HG03139 (cell line): ENCODE measurements at regions not wholly inside any gene's neighbourhood (a gene's known extent, or its start where the extent isn't known, plus 50 kb on each side); places are given as distances from the start of the nearest gene placed in this dataset.
"Not testable (repeated sequence)": the region's sequence is repeated elsewhere in the genome, so short reads cannot be mapped to it uniquely, and the experiment has no call there.

Experiments used
- ATAC-seq: cut with Tn5 transposase; IDR thresholded peaks from one replicate; pipeline ENCODE4 v1.9.1; 2021; ENCODE audit not compliant: unreplicated experiment

GRCh38 chr14:105979446-105979845, 453.1 kb downstream of the TMEM121 start:
- no peak for ATAC-seq

- ATAC-seq: no peak
Observed at GRCh38 chr14:105980224-105980623, 453.8 kb downstream of the TMEM121 start.

DNA sequence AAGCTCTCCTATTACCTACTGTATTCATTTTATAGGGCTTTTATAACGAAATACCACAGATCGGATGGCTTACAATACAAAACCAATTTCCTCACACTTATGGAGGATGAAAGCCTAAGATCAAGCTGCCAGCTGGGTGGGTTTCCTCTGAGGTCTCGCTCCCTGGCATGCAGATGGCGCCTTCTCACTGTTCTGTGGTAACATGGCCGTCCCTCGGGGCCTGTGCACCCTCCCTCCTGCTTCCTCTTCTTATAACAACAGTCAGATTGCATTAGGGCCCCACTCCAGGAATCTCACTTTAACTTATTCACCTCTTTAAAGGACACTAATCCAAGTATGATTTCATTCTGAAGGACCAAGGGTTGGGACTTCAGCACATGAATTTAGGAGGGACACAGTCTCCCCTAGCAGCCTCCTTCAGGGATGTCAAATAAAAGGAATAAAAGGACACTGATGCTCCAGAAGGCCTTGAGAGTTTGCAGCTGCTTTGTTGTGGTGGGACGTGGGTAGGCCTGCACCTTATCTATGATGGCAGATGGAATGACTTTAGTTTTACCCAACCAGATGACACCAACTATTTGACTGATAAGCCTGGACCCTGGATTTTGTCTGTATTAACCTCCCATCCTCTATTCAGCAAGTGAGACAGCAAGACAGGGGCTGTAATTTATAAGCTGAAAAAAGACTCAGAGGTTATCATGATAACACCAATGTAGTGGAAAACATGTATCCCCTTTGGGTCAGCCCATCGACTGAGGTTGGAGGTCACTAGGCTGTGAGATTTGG, 455.3 kb downstream of the TMEM121 start:
- ATAC-seq: not testable (repeated sequence)

- ATAC-seq: no peak
Observed at GRCh38 chr14:105982664-105983063, 456.3 kb downstream of the TMEM121 start.

GRCh38 chr14:105986894-105987284, 460.5 kb downstream of the TMEM121 start:
- ATAC-seq: no peak

- ATAC-seq: no peak
Observed at GRCh38 chr14:105987563-105987962, 461.2 kb downstream of the TMEM121 start.

DNA sequence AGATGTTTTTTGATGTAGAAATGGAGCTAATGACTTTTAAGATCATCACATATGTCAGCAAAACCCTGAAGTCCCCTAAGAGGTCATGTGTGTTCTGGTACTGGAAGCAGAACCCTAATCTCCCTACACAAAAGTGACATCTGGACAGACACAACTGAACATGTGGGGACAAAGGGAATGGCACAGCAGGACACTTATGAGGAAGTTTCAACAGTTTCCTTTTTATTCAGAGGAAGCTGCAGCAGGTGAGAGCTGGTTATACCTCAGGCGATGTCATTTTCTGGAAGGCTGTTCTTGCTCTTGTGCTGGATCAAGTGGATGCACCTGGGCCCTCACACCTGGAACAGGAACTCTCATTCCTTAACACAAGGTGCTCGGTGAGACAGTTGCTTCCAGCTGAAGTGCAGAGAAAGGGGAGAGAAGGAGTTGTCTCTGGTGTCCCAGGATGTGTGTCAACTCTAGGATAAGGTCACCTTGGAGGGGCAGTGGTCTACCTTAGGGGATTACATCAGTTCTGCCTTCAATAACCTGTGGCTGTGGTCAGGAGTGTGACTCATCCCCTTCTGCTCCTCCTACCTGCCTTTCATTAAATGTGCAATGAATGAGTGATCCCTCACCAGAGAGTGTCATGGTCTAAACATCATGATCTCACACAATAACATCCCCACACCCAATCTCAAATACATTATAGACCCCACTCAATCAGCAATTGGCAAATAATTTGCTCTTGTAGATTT, 463.4 kb downstream of the TMEM121 start:
- no peak for ATAC-seq

- ATAC-seq: not testable (repeated sequence)
Observed at GRCh38 chr14:105991677-105992076, 465.3 kb downstream of the TMEM121 start.

DNA sequence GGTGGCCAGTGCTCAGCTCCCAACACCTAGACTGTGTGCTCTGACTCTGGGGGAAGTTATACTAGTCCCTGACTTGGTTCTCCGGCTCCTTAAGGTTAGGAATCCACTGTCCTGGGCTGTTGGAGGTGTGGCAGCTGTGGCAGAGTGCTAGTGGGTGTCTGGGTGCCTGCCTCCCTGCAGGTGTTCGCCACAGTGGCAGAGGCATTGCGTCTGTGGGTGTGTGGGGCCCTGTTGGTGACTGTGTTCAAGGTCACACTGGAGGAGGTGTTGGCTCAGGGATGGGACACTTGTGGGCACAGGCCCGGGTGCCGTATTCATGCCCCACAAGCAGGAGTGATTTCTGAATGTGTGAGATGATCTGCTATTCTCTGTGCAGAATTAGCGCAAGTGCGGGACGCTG, 467.4 kb downstream of the TMEM121 start:
- ATAC-seq: no peak

GRCh38 chr14:105995011-105995710, 468.8 kb downstream of the TMEM121 start:
- ATAC-seq: not testable (repeated sequence)

- not testable (repeated sequence) for ATAC-seq
Observed at GRCh38 chr14:105998597-105998996, 472.2 kb downstream of the TMEM121 start.

DNA sequence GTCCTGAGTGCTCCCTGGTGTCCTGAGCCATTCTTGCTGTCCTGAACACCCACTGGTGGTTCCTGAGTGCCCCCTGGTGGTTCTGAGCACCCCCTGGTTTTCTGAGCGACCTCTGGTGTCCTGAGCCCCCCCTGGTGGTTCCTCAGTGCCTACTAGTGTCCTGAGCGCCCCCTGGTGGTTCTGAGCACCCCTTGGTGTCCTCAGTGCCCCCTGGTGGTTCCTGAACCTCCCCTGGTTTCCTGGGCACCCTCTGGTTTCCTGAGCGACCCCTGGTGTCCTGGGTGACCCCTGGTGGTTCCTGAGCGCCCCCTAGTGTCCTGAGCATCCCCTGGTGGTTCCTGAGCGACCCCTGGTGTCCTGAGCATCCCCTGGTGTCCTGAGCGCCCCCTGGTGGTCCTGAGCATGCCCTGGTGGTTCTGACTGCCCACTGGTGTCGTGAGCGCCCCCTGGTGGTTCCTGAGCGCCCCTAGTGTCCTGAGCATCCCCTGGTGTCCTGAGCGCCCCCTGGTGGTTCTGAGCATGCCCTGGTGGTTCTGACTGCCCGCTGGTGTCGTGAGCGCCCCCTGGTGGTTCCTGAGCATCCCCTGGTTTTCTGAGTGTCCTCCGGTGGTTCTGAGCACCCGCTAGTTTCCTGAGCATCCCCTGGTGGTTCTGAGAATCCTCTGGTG, 473.1 kb downstream of the TMEM121 start:
- ATAC-seq: no peak

DNA sequence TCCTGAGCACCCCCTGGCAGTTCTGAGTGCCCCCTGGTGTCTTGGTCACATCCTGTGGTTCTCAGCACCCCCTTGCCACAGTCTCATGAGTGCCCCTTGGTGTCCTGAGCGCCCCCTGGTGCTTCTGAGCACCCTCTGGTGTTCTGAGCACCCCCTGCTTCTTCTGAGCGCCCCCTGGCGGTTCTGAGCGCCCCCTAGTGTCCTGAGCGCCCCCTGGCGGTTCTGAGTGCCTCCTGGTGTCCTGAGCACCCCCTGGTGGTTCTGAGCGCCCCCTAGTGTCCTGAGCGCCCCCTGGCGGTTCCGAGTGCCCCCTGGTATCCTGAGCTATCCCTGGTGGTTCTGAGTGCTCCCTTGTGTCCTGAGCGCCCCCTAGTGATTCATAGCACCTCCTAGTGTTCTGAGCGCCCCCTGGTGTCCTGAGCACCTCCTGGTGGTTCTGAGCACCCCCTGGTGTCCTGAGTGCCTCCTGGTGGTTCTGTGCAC, 473.7 kb downstream of the TMEM121 start:
- not testable (repeated sequence) for ATAC-seq

DNA sequence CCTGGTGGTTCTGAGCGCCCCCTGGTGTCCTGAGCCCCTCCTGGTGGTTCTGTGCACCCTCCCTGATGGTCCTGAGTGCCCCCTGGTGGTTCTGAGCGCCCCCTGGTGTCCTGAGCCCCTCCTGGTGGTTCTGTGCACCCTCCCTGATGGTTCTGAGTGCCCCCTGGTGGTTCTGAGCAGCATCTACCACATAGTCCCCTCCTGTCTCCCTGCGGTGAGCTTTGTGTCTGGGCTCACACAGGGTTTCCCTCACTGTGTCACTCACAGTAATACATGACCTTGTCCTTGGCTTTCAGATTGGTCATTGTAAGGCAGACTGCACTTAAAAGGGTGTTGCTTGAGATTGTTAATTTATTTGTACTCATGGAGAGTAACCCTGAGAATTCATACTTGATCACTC, 474.9 kb downstream of the TMEM121 start:
- ATAC-seq: not testable (repeated sequence)

DNA sequence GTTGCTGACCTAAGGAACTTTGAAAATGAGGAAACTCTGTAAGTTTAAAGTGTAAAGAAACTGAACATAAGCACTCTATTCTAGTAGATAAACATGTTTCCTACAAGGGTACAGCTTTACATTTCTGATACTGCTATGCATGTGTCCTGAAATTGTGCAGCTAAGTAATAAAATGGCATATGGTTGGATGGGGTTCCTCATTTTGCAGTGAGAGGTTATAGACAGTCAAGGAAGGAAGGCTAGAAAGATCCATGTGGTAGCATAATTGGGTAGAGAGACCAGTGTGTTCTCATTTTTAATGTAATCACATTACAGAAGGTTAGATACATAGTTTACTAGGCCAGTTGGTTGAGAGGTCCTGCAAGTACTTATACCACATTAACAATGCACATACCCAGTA, 477.0 kb downstream of the TMEM121 start:
- ATAC-seq: no peak

GRCh38 chr14:106004937-106005795, 478.8 kb downstream of the TMEM121 start:
- not testable (repeated sequence) for ATAC-seq

DNA sequence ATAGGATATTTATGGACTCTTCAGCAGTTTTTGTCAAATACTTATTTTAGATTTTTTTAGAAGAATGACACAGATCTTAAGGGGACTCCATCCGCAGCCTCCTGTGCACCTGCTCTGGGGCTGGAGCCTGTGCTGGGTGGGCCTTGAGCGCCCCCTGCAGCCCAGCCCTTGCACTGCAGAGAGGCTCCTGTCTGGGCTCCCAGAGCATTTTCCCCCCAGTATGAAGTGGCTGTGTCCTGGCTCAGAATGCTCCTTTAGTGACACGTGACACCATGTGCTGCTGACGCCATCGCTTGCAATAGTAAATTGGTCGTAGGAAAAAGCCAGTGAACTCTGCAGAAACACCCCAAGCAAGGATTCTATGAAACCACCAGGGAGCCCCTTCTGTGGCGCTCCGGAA, 479.7 kb downstream of the TMEM121 start:
- not testable (repeated sequence) for ATAC-seq

DNA sequence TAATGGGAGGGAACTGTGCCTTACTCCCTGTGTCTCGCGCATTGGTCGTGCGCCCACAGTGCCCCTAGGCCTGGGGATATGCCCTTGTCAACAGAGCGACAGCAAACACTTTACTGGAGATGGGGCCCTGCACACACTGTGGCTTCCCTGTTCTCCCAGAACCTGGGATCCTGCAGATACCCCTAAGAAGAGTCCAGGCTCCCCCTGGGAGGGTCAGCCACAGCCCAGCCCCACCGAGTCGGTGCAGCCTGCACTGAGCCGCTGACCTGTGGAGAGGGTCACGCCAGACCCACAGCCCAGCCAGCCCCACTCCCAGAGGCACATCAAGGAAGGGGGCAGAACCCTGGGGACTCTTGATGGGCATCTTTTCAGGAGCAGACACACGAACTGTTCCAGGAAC, 480.3 kb downstream of the TMEM121 start:
- not testable (repeated sequence) for ATAC-seq

GRCh38 chr14:106010783-106011182, 484.4 kb downstream of the TMEM121 start:
- ATAC-seq: no peak
